Skeletal muscle tissue (tissue), 3 donors: ENCODE measurements at regions not wholly inside any gene's neighbourhood (a gene's known extent, or its start where the extent isn't known, plus 50 kb on each side); places are given as distances from the start of the nearest gene placed in this dataset.

Experiments
- H3K27ac ChIP-seq: one replicate; pipeline ENCODE4 v1.7.0; 2013; ENCODE audit warnings: mild to moderate bottlenecking, low read depth, low read length, inconsistent platforms
- H3K27me3 ChIP-seq, 3 donors: one replicate each; pipeline ENCODE4 v1.7.0; 2013; ENCODE audit warnings: low read length in 3 of 3; ENCODE audit not compliant: control insufficient read depth in 3 of 3, insufficient read depth in 3 of 3
- H3K36me3 ChIP-seq, 3 donors: one replicate each; pipeline ENCODE4 v1.7.0; 2013; ENCODE audit warnings: low read length in 3 of 3; ENCODE audit not compliant: control insufficient read depth in 3 of 3, insufficient read depth in 3 of 3
- H3K4me1 ChIP-seq, 3 donors: one replicate each; pipeline ENCODE4 v1.7.0; 2013; ENCODE audit warnings: low read length in 3 of 3, mild to moderate bottlenecking in 3 of 3; ENCODE audit not compliant: control insufficient read depth in 3 of 3, insufficient read depth in 3 of 3
- H3K4me3 ChIP-seq, 3 donors: one replicate each; pipeline ENCODE4 v1.7.0; 2013; ENCODE audit warnings: low read length in 3 of 3
- H3K9ac ChIP-seq, 3 donors: one replicate each; pipeline ENCODE4 v1.7.0; 2013; ENCODE audit warnings: low read length in 3 of 3, mild to moderate bottlenecking in 3 of 3, moderate library complexity in 2 of 3, low read depth in 1 of 3
- H3K9me3 ChIP-seq, 3 donors: one replicate each; pipeline ENCODE4 v1.7.0; 2013; ENCODE audit warnings: low read length in 3 of 3; ENCODE audit not compliant: control insufficient read depth in 3 of 3
- donor health status: Osteomylitis.

- Histone ChIP-seq H3K4me3 (no peak overlapping the region), H3K4me1 (no peaks in the 10 kb centered on the region), H3K9ac (no peak overlapping the region), H3K27me3 (no peaks in the 10 kb centered on the region), H3K36me3 (no peaks in the 10 kb centered on the region), H3K27ac (no peak overlapping the region), H3K9me3 (no peaks in the 10 kb centered on the region)
Measured at GRCh38 chr14:83395321-83395720, 1861.7 kb upstream of the SEL1L start.

GRCh38 chr14:83416476-83416875 lies 1882.8 kb upstream of the SEL1L start:
- Histone ChIP-seq H3K9ac (no peak overlapping the region), H3K27me3 (no peaks in the 10 kb centered on the region), H3K4me1 (no peaks in the 10 kb centered on the region), H3K36me3 (no peaks in the 10 kb centered on the region), H3K9me3 (no peaks in the 10 kb centered on the region), H3K27ac (no peak overlapping the region), H3K4me3 (no peak overlapping the region)

- no peak overlapping the region for H3K4me3 ChIP-seq
- no peaks in the 10 kb centered on the region for H3K9me3 ChIP-seq
- no peak overlapping the region for H3K9ac ChIP-seq
- H3K27ac ChIP-seq = no peak overlapping the region
- no peaks in the 10 kb centered on the region for H3K36me3 ChIP-seq
- no peaks in the 10 kb centered on the region for H3K4me1 ChIP-seq
- H3K27me3 ChIP-seq = no peaks in the 10 kb centered on the region
Measured at GRCh38 chr14:83419420-83419819, 1885.8 kb upstream of the SEL1L start.

- H3K27ac ChIP-seq = no peak overlapping the region
- no peak overlapping the region for H3K9ac ChIP-seq
- no peaks in the 10 kb centered on the region for H3K4me1 ChIP-seq
- H3K27me3 ChIP-seq = no peaks in the 10 kb centered on the region
- H3K4me3 ChIP-seq = no peak overlapping the region
- H3K9me3 ChIP-seq = no peaks in the 10 kb centered on the region
- no peaks in the 10 kb centered on the region for H3K36me3 ChIP-seq
Measured at GRCh38 chr14:83421711-83422110, 1888.1 kb upstream of the SEL1L start.

- H3K9ac ChIP-seq = no peak overlapping the region
Measured at GRCh38 chr14:83425138-83425537, 1891.5 kb upstream of the SEL1L start.

GRCh38 chr14:83425706-83426105 lies 1892.1 kb upstream of the SEL1L start:
- no peaks in the 10 kb centered on the region for H3K36me3 ChIP-seq
- no peak overlapping the region for H3K27ac ChIP-seq
- no peaks in the 10 kb centered on the region for H3K27me3 ChIP-seq
- no peak overlapping the region for H3K9ac ChIP-seq
- H3K4me3 ChIP-seq = no peak overlapping the region
- no peaks in the 10 kb centered on the region for H3K4me1 ChIP-seq
- no peaks in the 10 kb centered on the region for H3K9me3 ChIP-seq

More at GRCh38 chr14:83425138-83425537, 1891.5 kb upstream of the SEL1L start:
- Histone ChIP-seq H3K4me3 (no peak overlapping the region), H3K27ac (no peak overlapping the region), H3K9me3 (no peaks in the 10 kb centered on the region), H3K4me1 (no peaks in the 10 kb centered on the region), H3K36me3 (no peaks in the 10 kb centered on the region), H3K27me3 (no peaks in the 10 kb centered on the region)

GRCh38 chr14:83433618-83434017 lies 1900.0 kb upstream of the SEL1L start:
- Histone ChIP-seq H3K4me1 (no peaks in the 10 kb centered on the region), H3K27me3 (no peaks in the 10 kb centered on the region), H3K27ac (no peak overlapping the region), H3K9ac (no peak overlapping the region), H3K4me3 (no peak overlapping the region), H3K9me3 (no peaks in the 10 kb centered on the region), H3K36me3 (no peaks in the 10 kb centered on the region)

- no peaks in the 10 kb centered on the region for H3K27me3 ChIP-seq
- no peaks in the 10 kb centered on the region for H3K4me1 ChIP-seq
- no peak overlapping the region for H3K4me3 ChIP-seq
- H3K9me3 ChIP-seq = no peaks in the 10 kb centered on the region
- H3K27ac ChIP-seq = no peak overlapping the region
- no peak overlapping the region for H3K9ac ChIP-seq
- H3K36me3 ChIP-seq = no peaks in the 10 kb centered on the region
Measured at GRCh38 chr14:83441801-83442200, 1908.1 kb upstream of the SEL1L start.

- Histone ChIP-seq H3K9me3 (peaks cover 0 to 3% (median 0%) of the 10 kb centered on the region in 3 donors), H3K36me3 (no peaks in the 10 kb centered on the region), H3K27me3 (no peaks in the 10 kb centered on the region), H3K4me1 (no peaks in the 10 kb centered on the region), H3K4me3 (no peak overlapping the region), H3K9ac (no peak overlapping the region), H3K27ac (no peak overlapping the region)
Measured at GRCh38 chr14:83455561-83455960, 1921.9 kb upstream of the SEL1L start.

GRCh38 chr14:83461521-83461920 lies 1927.9 kb upstream of the SEL1L start:
- Histone ChIP-seq H3K4me1 (no peaks in the 10 kb centered on the region), H3K27me3 (no peaks in the 10 kb centered on the region), H3K4me3 (no peak overlapping the region), H3K9me3 (peaks cover 0 to 3% (median 0%) of the 10 kb centered on the region in 3 donors), H3K27ac (no peak overlapping the region), H3K36me3 (no peaks in the 10 kb centered on the region), H3K9ac (no peak overlapping the region)

GRCh38 chr14:83462759-83463158 lies 1929.1 kb upstream of the SEL1L start:
- no peaks in the 10 kb centered on the region for H3K27me3 ChIP-seq
- no peak overlapping the region for H3K9ac ChIP-seq
- H3K9me3 ChIP-seq = peaks cover 0 to 3% (median 0%) of the 10 kb centered on the region in 3 donors
- H3K4me3 ChIP-seq = no peak overlapping the region
- no peak overlapping the region for H3K27ac ChIP-seq
- no peaks in the 10 kb centered on the region for H3K36me3 ChIP-seq
- H3K4me1 ChIP-seq = no peaks in the 10 kb centered on the region
